ENCODE measurements at regions not wholly inside any gene's neighbourhood (a gene's known extent, or its start where the extent isn't known, plus 50 kb on each side); places are given as distances from the start of the nearest gene placed in this dataset.
"Not testable (repeated sequence)": the region's sequence is repeated elsewhere in the genome, so short reads cannot be mapped to it uniquely, and the experiment has no call there.

DNA sequence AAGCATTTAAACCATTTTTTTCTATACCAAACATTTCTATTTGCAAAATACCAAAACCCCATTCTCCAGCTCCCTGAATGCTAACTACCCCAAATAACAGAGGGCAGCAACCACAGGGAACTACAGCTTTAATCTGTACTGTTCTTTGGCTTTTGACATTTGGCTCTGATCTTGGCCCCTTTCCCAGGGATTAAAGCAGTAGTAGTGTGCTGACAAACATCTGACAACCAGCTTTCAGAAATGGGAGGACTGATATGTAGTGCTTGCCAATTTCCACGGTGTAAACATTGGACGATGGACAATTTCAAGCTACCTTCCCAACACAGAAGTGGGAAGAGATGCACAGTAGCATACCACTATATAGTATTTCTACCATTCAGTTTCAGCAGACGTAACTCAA, 88.4 kb upstream of the TEAD1 start:
- no peak for DNase-seq

DNA sequence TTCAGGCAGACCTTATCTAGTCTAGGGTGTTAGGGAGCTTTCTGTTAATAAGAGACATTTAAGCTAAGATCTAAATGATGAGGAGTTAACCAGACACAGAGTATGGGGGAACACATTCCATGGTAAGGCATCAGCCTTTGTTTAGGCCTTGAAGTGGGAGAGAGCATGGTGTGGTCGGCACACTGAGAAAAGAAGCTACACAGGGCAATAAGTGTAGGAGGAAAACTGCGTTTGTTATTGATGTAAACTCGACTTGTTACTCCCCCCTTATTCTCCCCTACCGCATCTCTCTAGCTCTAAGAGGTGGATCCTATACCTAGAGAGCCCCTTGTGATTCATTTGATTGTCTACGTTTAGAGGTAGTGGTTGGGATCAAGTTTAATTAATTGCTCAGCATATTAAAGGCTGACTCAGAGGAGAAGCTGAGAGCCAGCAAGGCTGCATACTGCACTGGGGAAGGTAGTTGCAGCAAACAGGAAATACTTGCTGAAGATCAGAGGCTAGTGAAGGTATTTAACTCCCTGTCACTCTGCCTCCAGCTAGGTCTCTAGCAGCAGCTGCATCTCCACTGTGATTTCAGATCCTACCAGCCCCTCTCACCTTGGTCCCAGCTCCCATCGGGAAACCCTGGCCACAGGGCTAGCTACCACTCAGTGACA, 86.8 kb upstream of the TEAD1 start:
- DNase-seq, result no peak

GRCh38 chr11:12591706-12592105, 82.5 kb upstream of the TEAD1 start:
- no peak for DNase-seq

GRCh38 chr11:12592283-12592682, 81.9 kb upstream of the TEAD1 start:
- no peak for DNase-seq

- DNase-seq, result not testable (repeated sequence)
These were observed 79.0 kb upstream of the TEAD1 start for GRCh38 chr11:12595089-12595847.

GRCh38 chr11:12598330-12599256, 75.6 kb upstream of the TEAD1 start:
- no peak for DNase-seq

DNA sequence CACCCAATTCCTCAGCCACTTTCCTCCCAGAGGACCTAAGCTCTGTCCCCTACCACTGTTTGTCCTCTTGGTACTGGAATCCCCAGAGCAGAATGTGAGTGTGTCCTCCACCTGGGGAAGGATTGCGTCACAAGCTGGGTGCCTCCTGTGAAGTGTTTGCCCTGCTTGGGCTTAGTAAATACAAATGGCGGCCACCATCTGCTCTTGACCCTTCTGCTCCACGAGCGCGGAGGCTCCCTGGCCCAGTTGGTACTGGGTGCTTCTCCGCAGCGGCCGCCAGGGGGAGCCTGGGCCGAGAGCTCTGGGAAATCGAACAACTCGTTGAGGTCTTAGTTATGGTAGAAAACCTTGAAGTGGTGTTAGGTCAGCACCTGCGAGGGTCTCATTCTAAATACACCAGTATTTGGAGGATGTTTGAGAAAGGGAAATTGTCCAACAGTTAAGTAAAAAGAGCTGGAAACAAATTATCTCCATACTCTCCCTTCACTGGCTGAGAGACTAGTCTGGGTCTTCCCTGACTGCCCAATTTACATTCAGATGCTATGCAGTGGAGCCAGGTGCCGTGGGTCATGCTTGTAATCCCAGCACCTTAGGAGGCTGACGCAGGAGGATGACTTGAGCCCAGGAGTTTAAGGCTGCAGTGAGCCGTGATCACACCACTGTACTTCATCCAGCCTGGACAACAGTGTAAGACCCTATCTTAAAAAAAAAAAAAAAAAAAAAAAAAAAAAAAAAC, 74.6 kb upstream of the TEAD1 start:
- DNase-seq, result peak in 1 of 2 donors; percentile 1

- DNase-seq, result no peak
These were observed 73.4 kb upstream of the TEAD1 start for GRCh38 chr11:12600829-12601228.

GRCh38 chr11:12602421-12602820, 71.8 kb upstream of the TEAD1 start:
- DNase-seq, result no peak

- no peak for DNase-seq
These were observed 70.8 kb upstream of the TEAD1 start for GRCh38 chr11:12603143-12604088.

DNA sequence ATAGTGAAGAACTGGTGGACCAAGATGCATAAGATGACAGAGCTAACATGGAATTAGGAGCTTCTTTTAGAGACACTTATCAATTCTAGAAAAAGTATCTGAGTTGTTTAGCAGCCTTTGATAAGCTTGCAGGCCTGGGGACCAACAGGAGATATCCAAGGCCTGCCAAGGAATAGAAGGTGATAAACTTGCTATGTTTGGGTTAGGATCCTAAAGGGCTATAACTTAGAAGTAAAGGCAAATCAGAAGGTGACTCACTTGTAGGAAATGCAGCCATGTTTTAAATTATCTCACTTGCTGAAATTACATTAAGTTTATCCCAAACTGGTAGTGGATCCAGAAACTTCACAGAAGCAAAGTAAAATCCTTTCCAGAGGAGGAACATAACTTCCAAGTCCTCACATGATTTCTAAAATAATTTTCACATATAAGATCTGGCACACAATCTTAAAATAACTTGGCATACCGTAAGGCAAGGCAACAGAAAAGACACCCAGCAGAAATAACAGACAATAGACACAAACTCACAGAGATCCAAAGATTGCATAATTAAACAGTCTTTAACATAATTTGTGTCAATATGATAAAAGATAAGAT, 69.6 kb upstream of the TEAD1 start:
- DNase-seq, result no peak

DNA sequence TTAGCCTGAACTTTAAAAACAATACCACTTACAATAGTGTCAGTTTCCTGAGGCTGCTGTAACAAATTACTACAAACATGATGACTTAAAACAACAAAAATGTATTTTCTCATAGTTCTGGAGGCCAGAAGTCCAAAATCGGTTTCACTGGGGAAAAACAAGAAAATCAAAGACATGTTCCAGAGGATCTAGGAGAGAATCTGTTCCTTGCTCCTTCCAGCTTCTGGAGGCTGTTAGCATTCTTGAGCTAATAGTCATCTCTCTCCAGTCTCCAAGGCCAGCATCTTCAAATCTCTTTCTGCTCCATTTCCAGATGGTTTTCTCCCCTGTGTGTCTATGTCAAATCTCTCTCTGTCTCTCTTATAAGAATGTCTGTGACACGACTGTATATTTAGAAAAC, 67.6 kb upstream of the TEAD1 start:
- DNase-seq, result no peak

DNA sequence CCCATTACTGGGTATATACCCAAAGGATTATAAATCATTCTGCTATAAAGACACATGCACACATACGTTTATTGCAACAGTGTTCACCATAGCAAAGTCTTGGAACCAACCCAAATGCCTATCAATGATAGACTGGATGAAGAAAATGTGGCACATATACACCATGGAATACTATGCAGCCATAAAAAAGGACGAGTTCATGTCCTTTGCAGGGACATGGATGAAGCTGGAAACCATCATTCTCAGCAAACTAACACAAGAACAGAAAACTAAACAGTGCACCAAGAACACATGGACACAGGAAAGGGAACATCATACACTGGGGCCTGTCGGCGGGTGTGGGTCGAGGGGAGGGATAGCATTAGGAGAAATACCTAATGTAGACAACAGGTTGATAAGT, 65.5 kb upstream of the TEAD1 start:
- not testable (repeated sequence) for DNase-seq

- no peak for DNase-seq
These were observed 62.9 kb upstream of the TEAD1 start for GRCh38 chr11:12611352-12611751.

DNA sequence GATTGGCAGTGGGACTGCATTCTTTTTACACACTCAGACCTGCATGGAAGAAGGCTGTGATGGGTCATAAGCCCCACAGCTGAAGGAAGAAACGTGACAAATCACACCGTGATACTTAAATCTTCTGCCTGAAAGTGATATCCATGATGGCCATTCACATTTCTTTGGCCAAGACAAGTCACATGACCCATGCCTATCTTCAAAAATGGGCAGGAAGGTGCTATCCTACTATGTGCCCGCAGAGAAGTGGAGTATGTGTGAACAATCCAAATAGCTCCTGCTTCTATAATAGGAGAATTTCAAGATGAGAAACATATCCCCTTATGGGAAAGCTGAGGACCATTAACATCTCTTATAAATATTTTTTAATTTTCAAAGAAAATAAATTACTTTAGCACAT, 56.6 kb upstream of the TEAD1 start:
- DNase-seq, result no peak

- DNase-seq, result no peak
These were observed 55.3 kb upstream of the TEAD1 start for GRCh38 chr11:12618743-12619540.

DNA sequence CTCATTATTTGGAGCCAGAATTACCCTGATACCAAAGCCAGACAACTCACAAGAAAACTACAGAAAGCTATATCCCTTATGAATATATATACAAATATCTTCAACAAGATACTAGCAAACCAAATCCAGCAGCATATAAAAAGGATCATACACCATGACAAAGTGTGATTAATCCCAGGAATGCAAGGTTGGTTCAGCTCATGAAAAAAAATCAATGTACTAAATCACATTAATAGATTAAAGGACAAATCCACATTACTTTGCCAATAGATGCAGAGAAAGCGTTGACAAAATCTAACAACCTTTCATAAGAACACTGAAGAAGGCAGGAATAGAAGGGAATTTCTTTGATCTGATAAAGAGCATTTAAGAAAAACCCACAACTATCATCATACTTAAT, 50.4 kb upstream of the TEAD1 start:
- DNase-seq, result no peak
